GM21381 (cell line): ENCODE measurements at regions not wholly inside any gene's neighbourhood (a gene's known extent, or its start where the extent isn't known, plus 50 kb on each side); places are given as distances from the start of the nearest gene placed in this dataset.

ENCODE experiments used
- ATAC-seq: cut with Tn5 transposase; IDR thresholded peaks from one replicate; pipeline ENCODE4 v1.9.1; 2021; ENCODE audit warnings: mild to moderate bottlenecking, moderate library complexity; ENCODE audit not compliant: unreplicated experiment

DNA sequence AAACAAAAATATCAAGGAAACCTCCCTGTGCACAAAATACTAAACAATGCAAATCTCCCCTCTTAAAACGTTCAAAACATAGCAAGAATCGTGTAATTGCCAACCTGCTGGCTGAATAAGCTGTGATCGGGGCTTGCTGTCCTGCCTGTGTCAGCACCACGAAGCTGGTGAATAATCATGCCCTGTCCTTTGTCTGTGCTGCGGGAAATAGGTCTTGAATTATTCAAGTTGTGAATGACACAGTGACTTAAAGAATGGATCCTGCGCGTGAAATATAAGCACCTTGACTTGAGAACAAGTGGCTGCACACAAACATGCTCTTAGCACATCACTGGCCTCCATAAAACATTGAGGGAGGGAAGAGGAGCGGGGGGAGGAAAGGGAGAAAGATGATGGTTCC, 130.2 kb downstream of the OAT start:
- ATAC-seq: no peak

GRCh38 chr10:124287791-124288190, 130.9 kb downstream of the OAT start:
- no peak for ATAC-seq

GRCh38 chr10:124287071-124287685, 131.5 kb downstream of the OAT start:
- no peak for ATAC-seq

DNA sequence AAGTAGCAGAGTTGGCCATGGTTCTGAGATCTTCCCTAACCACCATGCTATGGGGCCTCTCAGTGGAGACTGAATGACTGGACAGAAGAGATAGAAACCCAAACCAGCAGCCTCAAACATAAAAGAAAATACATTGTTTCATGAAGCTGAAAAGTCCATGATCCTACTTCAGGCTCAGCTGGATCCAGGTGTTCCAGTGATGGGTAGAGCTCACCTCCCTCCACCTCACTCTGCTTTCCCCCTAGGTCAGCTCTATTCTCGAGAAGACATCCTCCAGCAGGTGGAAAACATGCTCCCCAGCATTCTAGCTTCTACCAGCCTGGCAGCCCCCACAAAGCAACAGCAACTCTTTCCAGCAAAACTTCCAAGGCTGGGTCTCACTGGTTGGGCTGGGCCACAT, 132.1 kb downstream of the OAT start:
- no peak for ATAC-seq

DNA sequence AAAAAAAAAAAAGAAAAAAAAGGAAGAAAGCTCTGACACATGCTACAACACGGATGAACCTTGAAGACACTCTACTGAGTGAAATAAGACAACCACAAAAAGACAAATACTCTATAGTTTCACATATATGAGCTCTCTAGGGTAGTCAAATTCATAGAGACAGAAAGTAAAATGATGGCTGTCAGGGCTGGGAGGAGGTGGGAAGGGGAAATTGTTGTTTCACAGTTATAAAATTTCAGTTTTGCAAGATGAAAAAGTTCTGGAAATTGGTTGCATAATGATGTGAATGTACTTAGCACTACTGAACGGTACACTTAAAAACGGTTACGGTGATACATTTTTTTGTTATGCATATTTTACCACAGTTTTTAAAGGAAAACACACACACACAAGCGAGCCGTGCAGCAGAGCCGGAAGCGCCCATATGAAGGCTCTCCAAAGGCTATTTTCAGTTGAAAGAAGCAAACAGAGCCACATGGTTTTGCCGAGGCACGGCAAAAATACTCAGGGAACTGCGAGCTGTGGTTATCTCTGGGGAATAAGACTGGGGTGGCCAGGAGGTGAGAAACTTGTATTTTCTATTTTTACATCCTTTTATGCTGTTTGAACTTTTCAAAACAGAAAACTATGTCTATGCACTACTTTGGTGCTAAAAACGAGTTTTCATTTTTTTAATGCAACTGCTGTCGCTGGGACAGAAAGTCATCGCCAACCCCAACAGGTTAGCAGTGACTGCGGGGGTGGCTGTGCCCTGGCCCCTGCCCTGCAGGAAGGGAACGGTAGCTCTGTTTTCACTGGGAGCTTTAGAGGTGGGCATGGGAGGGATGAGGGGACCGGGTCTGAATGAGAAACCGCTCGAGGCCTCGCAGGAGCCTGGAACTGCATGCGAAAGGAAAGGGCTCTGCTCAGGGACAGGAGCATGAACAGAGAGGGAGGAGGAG, 132.9 kb downstream of the OAT start:
- ATAC-seq: peak; percentile 67

DNA sequence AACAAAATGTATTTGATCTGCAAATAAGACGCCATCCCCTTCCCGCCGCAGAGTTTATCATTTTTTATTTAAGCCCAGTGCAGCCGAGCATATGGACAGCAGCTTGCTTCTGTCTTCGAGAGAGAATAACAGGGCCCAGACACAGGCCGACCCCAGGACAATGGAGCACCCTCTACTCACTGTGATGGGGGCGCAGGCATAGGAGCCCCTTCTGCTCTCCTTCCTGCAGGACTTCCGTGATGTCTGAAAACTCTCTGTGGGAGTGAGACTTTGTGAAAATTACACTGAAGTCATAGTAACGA, 134.8 kb downstream of the OAT start:
- no peak for ATAC-seq

DNA sequence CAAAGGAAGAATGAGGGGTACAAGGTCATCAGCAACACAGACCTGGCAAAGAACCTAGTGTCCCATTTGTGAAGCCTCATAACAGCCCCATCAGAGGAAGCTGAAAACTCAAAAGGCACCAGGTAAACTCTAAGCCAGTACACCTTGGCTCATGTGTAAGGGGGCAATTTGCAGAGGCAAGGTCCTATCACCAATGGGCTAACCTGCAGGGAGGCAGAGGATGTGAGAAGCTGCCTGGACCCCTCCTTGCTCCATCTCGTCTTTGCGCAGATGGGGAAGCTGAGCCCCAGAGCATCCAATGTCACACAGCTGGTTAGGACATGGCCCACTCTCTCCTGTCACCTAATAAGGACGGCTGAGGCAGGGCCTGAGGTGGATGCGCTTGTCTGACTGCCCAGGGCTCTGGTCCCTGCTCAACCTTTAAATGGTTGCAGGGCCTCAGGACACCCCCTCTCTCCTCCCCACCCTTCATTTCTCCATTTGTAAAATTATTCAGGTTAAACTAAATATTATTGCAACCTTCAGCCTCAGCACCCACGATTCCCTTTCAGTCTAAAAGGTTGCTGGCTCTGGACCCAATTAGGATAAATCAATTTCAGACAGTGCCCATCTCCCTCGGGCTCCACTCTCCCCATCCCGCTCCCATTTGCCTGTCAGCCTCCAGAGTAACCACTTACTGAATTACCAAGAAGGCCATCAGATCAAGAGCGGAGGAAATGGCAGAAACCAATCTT, 135.3 kb downstream of the OAT start:
- no peak for ATAC-seq

DNA sequence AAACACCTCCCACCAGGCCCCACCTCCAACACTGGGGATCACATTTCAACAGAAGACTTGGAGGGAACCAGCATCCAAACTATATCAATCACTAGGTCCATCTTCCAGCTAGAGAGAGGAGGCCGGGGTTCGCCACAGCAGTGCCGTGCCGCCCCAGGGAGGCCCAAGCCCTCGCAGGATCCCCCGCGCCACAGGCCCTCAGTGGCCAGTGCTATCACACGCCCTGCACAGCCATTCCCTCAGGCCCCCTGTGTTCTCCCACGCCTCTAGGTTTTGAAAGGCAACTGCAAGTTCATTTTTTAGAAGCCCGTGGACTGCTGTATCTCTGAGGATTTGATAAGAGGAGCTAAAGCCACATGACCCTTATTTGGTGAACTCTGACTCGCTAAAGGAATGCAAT, 136.4 kb downstream of the OAT start:
- ATAC-seq: no peak

DNA sequence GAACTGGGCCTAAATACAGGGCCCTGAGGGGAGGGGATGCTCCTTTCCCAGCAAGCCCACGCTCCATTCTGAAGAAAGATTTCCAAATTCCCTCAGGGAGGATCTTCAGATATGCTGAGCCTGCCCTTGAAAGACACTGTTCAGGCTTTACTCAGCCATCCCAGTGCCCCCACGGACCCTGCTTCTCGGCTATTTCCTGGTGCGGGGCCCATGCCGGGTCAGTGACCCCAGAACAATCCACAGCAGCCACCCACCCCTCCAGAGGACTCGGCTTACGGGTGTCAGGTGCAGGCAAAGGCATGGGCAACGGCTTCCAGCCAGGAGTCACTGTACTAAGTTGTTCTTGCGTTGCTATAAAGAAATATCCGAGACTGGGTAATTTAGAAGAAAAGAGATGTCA, 137.1 kb downstream of the OAT start:
- no peak for ATAC-seq

DNA sequence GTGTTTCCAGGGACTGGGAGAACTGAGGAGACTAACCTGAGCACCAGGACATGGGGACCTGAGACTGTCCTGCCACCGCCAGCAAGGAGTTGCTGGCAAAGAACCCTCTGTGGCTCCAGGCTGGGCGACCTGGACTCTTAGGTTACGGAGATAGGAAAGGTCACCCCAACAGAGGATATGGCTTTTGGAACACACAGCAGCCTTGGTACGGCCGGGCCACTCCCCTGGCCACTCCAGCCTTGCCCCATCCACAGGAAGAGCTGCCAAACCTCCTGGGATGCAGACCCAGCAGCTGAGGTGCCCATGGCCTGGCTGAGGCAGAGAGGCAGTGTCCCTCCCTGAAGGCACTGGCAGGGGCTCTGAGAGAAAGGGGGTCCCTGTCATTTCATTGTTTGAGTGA, 137.8 kb downstream of the OAT start:
- ATAC-seq: no peak

GRCh38 chr10:124279882-124280281, 138.8 kb downstream of the OAT start:
- ATAC-seq: no peak

DNA sequence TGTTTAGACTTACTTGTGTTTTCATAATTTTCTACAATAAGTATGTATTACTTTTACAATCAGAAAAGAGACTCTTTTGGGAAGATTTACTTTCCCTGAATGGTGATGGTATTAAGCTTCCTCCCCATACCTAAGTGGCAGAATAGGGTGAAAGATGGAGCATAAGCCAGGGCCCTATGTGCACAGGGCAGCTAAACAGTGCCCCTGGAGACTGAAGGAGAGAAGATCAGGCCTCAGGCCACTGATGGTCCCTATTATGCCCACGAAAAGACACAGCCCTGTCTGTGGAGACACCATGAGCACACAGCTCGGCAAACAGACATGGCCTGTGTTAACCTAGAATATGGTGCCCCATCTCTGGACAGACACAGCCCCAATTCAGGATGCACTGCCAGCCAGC, 139.4 kb downstream of the OAT start:
- no peak for ATAC-seq

DNA sequence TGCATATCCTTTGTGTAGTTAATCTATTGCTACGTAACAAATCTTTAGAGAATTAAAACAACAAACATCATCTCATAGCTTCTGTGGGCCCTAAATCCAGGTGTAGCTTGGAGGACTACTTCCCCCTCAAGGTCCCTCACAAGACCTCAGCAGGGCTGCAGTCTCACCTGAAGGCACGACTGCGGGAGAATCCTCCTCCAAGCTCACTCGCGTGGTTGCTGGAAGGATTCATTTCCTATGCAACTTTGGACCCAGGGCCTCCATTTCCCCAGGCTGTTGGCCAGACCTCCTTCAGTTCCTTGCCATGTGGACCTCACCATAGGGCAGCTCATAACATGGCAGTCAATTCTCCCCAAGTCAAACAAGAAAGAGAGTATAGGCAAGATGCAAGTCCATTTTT, 140.4 kb downstream of the OAT start:
- no peak for ATAC-seq

DNA sequence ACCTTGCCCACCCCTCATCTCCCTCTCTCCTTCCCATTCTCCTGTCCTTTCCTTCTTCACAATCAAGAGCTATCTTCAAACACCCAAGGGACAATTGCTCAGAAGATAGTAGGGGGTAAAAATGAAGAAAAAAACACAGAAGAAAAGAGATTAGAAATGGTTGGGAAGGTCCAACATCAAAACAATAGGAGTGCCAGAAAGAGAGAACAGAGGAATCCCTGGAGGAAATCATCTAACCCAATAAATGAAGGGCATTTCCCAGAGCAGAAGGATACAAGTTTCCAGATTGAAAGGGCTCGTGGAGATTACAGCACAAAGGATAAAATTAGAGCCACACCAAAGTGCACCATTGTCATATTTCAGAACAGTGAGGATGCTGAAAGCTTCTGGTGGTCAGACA, 145.6 kb downstream of the OAT start:
- ATAC-seq: no peak

DNA sequence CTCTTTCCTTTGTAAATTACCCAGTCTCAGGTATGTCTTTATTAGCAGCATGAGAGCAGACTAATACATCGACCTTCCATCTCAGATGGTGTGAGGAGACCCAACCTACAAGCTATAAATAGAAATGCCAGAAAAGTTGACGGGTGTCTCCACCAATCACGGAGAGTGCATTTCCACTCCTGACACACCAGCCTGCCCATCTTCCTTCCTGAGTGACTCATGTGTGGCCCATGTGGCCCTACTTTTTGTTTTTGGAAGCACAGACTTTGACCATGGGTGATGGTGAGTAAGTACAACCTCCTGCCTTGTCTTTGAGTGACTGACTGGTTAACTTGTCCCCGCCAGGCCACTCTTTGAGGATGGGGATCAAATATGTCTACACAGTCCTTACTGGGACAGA, 147.0 kb downstream of the OAT start:
- ATAC-seq: no peak

DNA sequence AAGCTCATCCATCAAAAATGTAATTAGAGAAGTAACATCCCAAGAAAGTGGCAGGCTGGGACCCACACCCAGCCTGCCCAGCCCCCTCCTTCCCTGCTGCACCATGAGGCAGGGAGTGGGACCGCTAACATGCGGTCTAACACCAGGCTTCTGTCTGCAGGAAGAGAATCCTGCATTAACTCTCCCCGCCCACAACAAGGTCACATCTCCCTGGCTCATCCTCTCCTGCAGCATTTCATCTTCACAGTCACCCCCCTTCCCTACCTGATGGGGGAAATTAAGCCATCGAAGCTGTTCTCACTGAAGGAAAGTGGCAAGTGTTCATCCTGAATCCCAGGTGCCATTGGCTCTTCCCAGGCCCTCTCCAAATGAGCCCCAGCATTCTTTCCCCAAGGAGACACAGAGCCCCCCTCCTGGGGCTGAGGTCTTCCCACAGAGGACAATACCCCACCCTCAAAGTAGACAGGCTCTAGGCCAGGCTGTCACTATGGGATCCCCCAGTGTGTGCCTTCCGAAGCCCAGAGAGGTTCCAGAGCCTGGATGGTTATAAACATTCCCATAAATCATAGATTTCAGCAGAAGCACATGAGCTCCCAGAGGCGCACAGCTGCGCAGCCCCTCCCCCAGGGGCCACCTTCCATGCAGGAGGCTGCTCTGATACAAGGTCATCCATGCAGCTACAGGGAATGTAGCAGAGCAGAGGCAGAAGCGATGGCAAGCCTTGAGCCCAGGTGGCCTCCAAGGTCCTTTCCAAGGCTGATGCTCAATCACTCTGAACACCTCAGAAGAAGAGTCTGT, 148.0 kb downstream of the OAT start:
- ATAC-seq: no peak

GRCh38 chr10:124268976-124269375, 149.7 kb downstream of the OAT start:
- no peak for ATAC-seq

- no peak for ATAC-seq
Observed at GRCh38 chr10:124267911-124268549, 150.7 kb downstream of the OAT start.

DNA sequence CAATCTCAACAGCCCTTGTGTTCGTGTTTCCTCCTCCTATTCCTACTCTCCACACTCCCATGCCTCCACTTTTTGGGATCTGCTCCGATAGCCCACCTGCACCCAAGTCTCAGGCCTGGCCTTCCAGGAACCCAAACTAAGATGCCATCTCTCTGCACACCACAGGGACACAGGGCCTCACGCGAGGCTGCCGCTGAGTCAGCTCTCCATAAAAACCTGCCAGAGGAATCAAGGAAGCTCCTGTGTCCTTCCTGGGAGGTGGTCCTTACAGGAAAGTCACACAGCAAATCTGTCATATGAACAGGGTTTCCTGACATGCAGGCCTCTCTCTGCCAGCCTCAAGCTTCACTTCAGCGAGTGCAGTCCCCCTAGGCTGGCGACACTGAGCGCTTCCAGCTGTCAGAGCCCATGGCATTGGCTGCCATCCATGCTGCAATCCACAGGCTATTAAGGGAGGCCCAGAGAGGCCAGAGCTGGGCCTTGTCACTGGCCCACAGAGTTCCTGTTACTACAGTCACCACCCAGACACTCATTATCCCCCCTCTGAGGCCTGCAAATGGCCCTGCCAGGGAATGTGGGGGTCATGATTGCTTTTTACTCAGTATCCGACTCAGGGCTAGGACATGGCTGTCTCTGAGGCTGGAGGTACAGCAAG, 151.4 kb downstream of the OAT start:
- ATAC-seq: no peak
